Memory B cell (primary cell): ENCODE measurements at regions not wholly inside any gene's neighbourhood (a gene's known extent, or its start where the extent isn't known, plus 50 kb on each side); places are given as distances from the start of the nearest gene placed in this dataset.
"Not testable (repeated sequence)": the region's sequence is repeated elsewhere in the genome, so short reads cannot be mapped to it uniquely, and the experiment has no call there.

Experiments
- ATAC-seq: fragments of 150-1000 bp; cut with Tn5 transposase; 2 replicates; pipeline ENCODE4 v1.10.0; 2021; ENCODE audit warnings: low read depth, mild to moderate bottlenecking, moderate library complexity
- DNase-seq, 2 donors: peaks; one replicate each; pipeline ENCODE4 v3.0.0; 2022; ENCODE audit warnings: low spot score in 2 of 2
- H3K27ac Mint-ChIP-seq: one replicate; pipeline ENCODE4 v1.8.0; 2022; ENCODE audit warnings: mild to moderate bottlenecking, moderate library complexity, mixed read lengths
- H3K27me3 Mint-ChIP-seq: one replicate; pipeline ENCODE4 v1.8.0; 2022; ENCODE audit warnings: mixed read lengths
- H3K36me3 Mint-ChIP-seq: one replicate; pipeline ENCODE4 v1.8.0; 2022; ENCODE audit warnings: mild to moderate bottlenecking, mixed read lengths
- H3K4me1 Mint-ChIP-seq: one replicate; pipeline ENCODE4 v1.8.0; 2022; ENCODE audit warnings: mixed read lengths
- H3K4me3 Mint-ChIP-seq: one replicate; pipeline ENCODE4 v1.8.0; 2022; ENCODE audit warnings: mild to moderate bottlenecking, moderate library complexity, mixed read lengths
- H3K9me3 Mint-ChIP-seq: one replicate; pipeline ENCODE4 v1.8.0; 2022; ENCODE audit warnings: mixed read lengths

DNA sequence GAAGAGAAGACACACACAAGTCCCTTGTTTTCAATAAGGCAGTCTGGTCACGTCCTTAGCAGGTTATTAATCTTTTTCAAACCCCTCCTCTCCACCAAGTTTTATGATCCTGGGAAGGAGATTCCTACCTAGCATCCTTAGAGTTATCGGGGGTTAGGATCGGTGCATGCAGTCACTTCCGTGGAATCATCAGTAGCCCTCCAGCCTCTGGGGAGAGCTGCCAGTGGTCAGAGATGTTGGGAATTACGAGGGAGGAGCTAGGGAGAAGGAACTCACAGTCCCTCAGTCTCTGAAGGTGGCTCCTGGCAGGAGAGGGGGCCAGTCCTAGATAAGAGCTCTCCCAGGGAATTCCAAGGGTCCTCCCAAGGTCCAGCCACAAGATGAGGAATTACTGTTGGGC is 57.7 kb upstream of the ATP5PO start:
- Mint-ChIP-seq H3K4me1 (peaks cover 25% of the 10 kb centered on the region), H3K4me3 (no peak overlapping the region), H3K27ac (no peak overlapping the region), H3K36me3 (no peaks in the 10 kb centered on the region), H3K9me3 (no peaks in the 10 kb centered on the region), H3K27me3 (no peaks in the 10 kb centered on the region)
- ATAC-seq: no peak
- no peak for DNase-seq

GRCh38 chr21:33972539-33972938 is 56.9 kb upstream of the ATP5PO start:
- Mint-ChIP-seq H3K27me3 (no peaks in the 10 kb centered on the region), H3K27ac (peak overlapping the region; percentile 7), H3K9me3 (no peaks in the 10 kb centered on the region), H3K36me3 (no peaks in the 10 kb centered on the region), H3K4me1 (peaks cover 27% of the 10 kb centered on the region), H3K4me3 (no peak overlapping the region)
- no peak for ATAC-seq
- DNase-seq: no peak

DNA sequence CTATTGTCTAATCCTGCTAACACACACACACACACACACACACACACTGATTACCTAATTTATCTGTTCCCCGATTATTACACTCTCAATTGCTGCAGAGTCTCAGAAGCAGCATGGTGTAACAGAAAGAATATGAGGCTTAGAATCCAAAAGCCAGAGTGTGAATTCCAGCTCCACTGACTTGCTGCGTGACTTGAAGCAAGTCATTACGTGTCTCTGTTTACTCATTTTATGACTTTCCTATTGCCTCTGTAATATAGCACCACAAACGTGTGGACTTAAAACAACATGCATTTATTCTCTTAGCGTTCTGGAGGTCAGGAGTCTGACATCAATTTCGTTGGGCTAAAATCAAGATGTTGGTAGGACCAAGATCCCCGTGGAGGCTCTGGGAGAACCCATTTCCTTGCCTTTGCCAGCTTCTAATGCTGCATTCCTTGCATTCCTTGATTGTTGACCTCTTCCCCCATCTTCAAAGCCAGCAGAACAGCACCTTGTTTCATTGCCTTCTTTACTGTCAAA is 55.9 kb upstream of the ATP5PO start:
- no peak overlapping the region for H3K27ac Mint-ChIP-seq
- peaks cover 23% of the 10 kb centered on the region for H3K4me1 Mint-ChIP-seq
- DNase-seq (no peak), ATAC-seq (no peak)
- no peaks in the 10 kb centered on the region for H3K36me3 Mint-ChIP-seq
- no peaks in the 10 kb centered on the region for H3K9me3 Mint-ChIP-seq
- no peak overlapping the region for H3K4me3 Mint-ChIP-seq
- H3K27me3 Mint-ChIP-seq: no peaks in the 10 kb centered on the region

DNA sequence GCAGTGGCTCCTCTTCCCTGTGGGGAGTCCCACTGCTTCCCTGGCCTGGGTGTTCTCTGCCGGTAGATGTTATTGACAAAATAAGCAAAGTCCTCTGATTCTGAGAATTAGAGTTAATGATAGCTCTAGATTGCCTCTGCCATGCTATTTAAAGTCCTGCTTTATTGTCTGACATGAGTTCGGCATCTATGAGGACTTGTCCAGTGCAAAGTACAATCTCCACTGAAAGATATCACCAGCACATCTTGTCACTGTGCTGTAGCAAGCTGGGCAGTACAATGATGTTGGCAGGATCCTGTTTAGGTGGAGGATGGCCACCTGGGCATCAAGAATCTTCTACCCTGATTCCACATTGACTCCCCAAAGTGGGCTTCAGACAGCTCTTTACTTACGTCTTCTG is 54.0 kb upstream of the ATP5PO start:
- DNase-seq: no peak
- no peak overlapping the region for H3K27ac Mint-ChIP-seq
- no peak overlapping the region for H3K4me3 Mint-ChIP-seq
- ATAC-seq: no peak
- peaks cover 6% of the 10 kb centered on the region for H3K4me1 Mint-ChIP-seq
- no peaks in the 10 kb centered on the region for H3K27me3 Mint-ChIP-seq
- no peaks in the 10 kb centered on the region for H3K9me3 Mint-ChIP-seq
- H3K36me3 Mint-ChIP-seq: no peaks in the 10 kb centered on the region

GRCh38 chr21:33968995-33969348 is 53.4 kb upstream of the ATP5PO start:
- H3K4me1 Mint-ChIP-seq: peaks cover 3% of the 10 kb centered on the region
- no peak overlapping the region for H3K27ac Mint-ChIP-seq

GRCh38 chr21:33968080-33968994 is 52.7 kb upstream of the ATP5PO start:
- H3K4me3 Mint-ChIP-seq: peak overlapping the region; percentile 52
- H3K36me3 Mint-ChIP-seq: no peaks in the 10 kb centered on the region
- H3K4me1 Mint-ChIP-seq: peaks cover 3% of the 10 kb centered on the region
- no peaks in the 10 kb centered on the region for H3K9me3 Mint-ChIP-seq
- H3K27me3 Mint-ChIP-seq: no peaks in the 10 kb centered on the region
- no peak overlapping the region for H3K27ac Mint-ChIP-seq
- DNase-seq: no peak
- ATAC-seq: peak; percentile 71

More at GRCh38 chr21:33968995-33969348, 53.4 kb upstream of the ATP5PO start:
- DNase-seq (no peak), ATAC-seq (no peak)
- H3K4me3 Mint-ChIP-seq: no peak overlapping the region
- no peaks in the 10 kb centered on the region for H3K36me3 Mint-ChIP-seq
- H3K27me3 Mint-ChIP-seq: no peaks in the 10 kb centered on the region
- H3K9me3 Mint-ChIP-seq: no peaks in the 10 kb centered on the region

DNA sequence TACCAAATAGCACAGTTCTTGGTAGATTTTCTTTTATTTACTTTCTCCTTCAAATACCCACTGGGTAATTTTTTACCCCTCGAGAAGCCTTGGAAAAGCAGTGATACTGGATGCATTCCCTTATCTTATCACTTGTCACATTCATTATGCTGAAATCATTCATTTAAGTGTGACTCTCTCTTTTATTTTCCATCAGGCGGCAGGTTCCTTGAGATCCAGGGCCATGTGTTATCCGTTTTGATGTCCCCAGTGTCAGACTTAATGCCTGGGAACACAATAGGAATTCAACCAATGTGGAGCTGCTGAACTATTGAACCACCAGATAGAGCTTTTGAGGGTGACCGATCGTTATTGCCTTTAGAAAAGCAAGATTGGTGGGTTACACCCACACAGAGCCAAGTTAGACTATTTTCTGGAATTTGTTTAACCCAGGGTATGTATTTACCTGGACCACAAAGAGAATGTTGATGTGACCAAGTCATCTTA is 51.5 kb upstream of the ATP5PO start:
- Mint-ChIP-seq H3K27ac (no peak overlapping the region), H3K9me3 (no peaks in the 10 kb centered on the region), H3K4me1 (peaks cover 3% of the 10 kb centered on the region), H3K27me3 (no peaks in the 10 kb centered on the region), H3K4me3 (no peak overlapping the region), H3K36me3 (no peaks in the 10 kb centered on the region)
- ATAC-seq (no peak), DNase-seq (no peak)

DNA sequence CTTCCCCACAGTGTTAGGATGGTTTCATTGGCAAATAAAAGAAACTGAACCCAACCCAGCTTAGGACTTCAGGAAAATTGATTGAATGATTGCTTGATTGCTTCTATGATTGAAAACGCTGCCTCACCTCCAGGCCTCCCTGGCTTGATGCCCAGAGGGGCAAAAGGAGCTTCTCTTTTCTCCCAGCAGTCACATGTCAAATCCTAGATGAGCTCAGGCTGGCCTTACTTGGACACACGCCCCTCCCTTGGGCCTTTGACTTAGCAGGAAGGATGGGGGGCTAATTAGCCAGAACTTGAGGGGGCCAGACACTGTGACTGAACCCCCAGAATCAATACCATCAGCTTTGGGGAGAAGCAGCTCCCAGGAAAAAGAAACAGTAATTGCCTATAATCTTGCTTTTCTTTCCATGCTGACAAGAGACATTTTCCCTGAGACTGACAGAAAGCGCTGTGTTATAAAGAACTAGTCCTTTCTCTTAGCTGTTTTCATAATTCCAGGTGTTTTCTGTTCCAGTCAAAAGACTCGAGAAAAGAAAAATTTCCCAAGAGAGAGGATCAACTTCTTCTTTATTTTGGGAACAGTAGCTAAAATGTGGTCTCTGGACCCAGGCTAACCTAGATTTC is 50.8 kb upstream of the ATP5PO start:
- Mint-ChIP-seq H3K4me1 (peaks cover 3% of the 10 kb centered on the region), H3K27ac (no peak overlapping the region), H3K36me3 (no peaks in the 10 kb centered on the region), H3K4me3 (no peak overlapping the region), H3K9me3 (no peaks in the 10 kb centered on the region), H3K27me3 (no peaks in the 10 kb centered on the region)
- no peak for DNase-seq
- no peak for ATAC-seq

- not testable (repeated sequence) for H3K36me3 Mint-ChIP-seq, H3K4me1 Mint-ChIP-seq
These were observed 50.1 kb upstream of the ATP5PO start for GRCh38 chr21:33965662-33966061.

More at GRCh38 chr21:33965662-33966061, 50.1 kb upstream of the ATP5PO start:
- H3K27me3 Mint-ChIP-seq, H3K9me3 Mint-ChIP-seq, ATAC-seq, H3K4me3 Mint-ChIP-seq, DNase-seq, H3K27ac Mint-ChIP-seq: not testable (repeated sequence)
